SK-N-SH (cell line): ENCODE measurements at regions not wholly inside any gene's neighbourhood (a gene's known extent, or its start where the extent isn't known, plus 50 kb on each side); places are given as distances from the start of the nearest gene placed in this dataset.

ENCODE experiments used
- CTCF ChIA-PET: fragments of 300-600, 350-600 bp; formaldehyde crosslinking; extraction: SDS; loops from one replicate; lab custom pipeline; 2021; lab: Yijun Ruan, JAX
- POLR2A ChIA-PET: fragments of 350-600 bp; sonication (Branson Sonifier 250); formaldehyde crosslinking; extraction: SDS; loops from one replicate; lab custom pipeline; 2020; ENCODE audit warnings: antibody characterized with exemption, inconsistent platforms; lab: Yijun Ruan, JAX
- DNase-seq: peaks from one replicate; pipeline ENCODE4 v3.0.0; 2012
- H2AFZ ChIP-seq: fragments of 200-600 bp; sonication (generic); 2 replicates; pipeline ENCODE4 v1.8.1; 2016; ENCODE audit warnings: antibody characterized with exemption, mild to moderate bottlenecking, low read depth
- H3F3A ChIP-seq: fragments of 200-600 bp; sonication (generic); replicated peaks from 2 replicates; pipeline ENCODE3; 2016; ENCODE audit warnings: antibody characterized with exemption, mild to moderate bottlenecking; ENCODE audit not compliant: insufficient read depth
- H3K27ac ChIP-seq, 2 experiments: fragments of 200-500 bp in 1 of 2; fragments of 200-600 bp in 1 of 2; sonication (Bioruptor generic) in 1 of 2; sonication (generic), shearing (Covaris generic) in 1 of 2; 2 replicates each; pipeline versions ENCODE4 v1.5.1 to v1.6.1; 2014 to 2016; ENCODE audit warnings: low read depth in 2 of 2, inconsistent platforms in 1 of 2, low read length in 1 of 2, mild to moderate bottlenecking in 1 of 2, mixed read lengths in 1 of 2
- H3K27me3 ChIP-seq: fragments of 200-600 bp; sonication (generic), shearing (Covaris generic); 2 replicates; pipeline ENCODE4 v1.6.1; 2016; ENCODE audit warnings: mixed run types; ENCODE audit not compliant: insufficient read depth
- H3K36me3 ChIP-seq, 2 experiments: fragments of 200-500 bp in 1 of 2; fragments of 200-600 bp in 1 of 2; sonication (Bioruptor generic) in 1 of 2; sonication (generic) in 1 of 2; replicated peaks in 1 of 2; 2 replicates each; pipeline versions ENCODE3 to v1.5.1; 2014 to 2016; ENCODE audit warnings: low read length in 1 of 2, mild to moderate bottlenecking in 1 of 2; ENCODE audit not compliant: insufficient read depth in 2 of 2, control insufficient read depth in 1 of 2
- H3K4me1 ChIP-seq, 2 experiments: fragments of 200-500 bp in 1 of 2; fragments of 200-600 bp in 1 of 2; sonication (Bioruptor generic) in 1 of 2; sonication (generic), shearing (Covaris generic) in 1 of 2; 2 replicates each; pipeline versions ENCODE4 v1.5.1 to v1.6.1; 2014 to 2016; ENCODE audit warnings: low read depth in 1 of 2, low read length in 1 of 2, mixed run types in 1 of 2; ENCODE audit not compliant: insufficient read depth in 2 of 2, control insufficient read depth in 1 of 2
- H3K4me2 ChIP-seq: fragments of 200-600 bp; sonication (generic), shearing (Covaris generic); 2 replicates; pipeline ENCODE4 v1.6.1; 2017; ENCODE audit warnings: mixed run types
- H3K4me3 ChIP-seq, 2 experiments: fragments of 200-500 bp in 1 of 2; fragments of 200-600 bp in 1 of 2; sonication (Bioruptor generic) in 1 of 2; sonication (generic), shearing (Covaris generic) in 1 of 2; 2 replicates each; pipeline versions ENCODE4 v1.5.1 to v1.8.1; 2014 to 2016; ENCODE audit warnings: low read depth in 2 of 2, inconsistent platforms in 1 of 2, low read length in 1 of 2, mild to moderate bottlenecking in 1 of 2, mixed read lengths in 1 of 2, moderate library complexity in 1 of 2
- H3K79me2 ChIP-seq: fragments of 200-600 bp; sonication (generic); 2 replicates; pipeline ENCODE4 v1.8.1; 2017; ENCODE audit warnings: mild to moderate bottlenecking; ENCODE audit not compliant: insufficient read depth
- H3K9ac ChIP-seq: fragments of 200-600 bp; sonication (generic); 2 replicates; pipeline ENCODE4 v1.6.1; 2017; ENCODE audit warnings: mixed run types
- H3K9me2 ChIP-seq: fragments of 200-600 bp; sonication (generic); 2 replicates; pipeline ENCODE4 v1.6.1; 2017; ENCODE audit warnings: mixed run types
- H3K9me3 ChIP-seq: fragments of 200-600 bp; sonication (generic); 2 replicates; pipeline ENCODE4 v1.6.1; 2017; ENCODE audit warnings: mixed run types, mild to moderate bottlenecking, moderate library complexity
- H4K20me1 ChIP-seq: fragments of 200-600 bp; sonication (generic); 2 replicates; pipeline ENCODE4 v1.6.1; 2017; ENCODE audit warnings: mild to moderate bottlenecking, mixed run types; ENCODE audit not compliant: insufficient read depth
- CHD2 ChIP-seq: fragments of 150-350 bp; IDR thresholded peaks from 2 replicates; pipeline ENCODE4 v1.6.1; 2018; ENCODE audit warnings: low read length; ENCODE audit not compliant: partially characterized antibody
- CTCF ChIP-seq: fragments of 200-600 bp; sonication (generic); IDR thresholded peaks from 2 replicates; pipeline ENCODE4 v1.6.1; 2017; ENCODE audit warnings: antibody characterized with exemption, mild to moderate bottlenecking, moderate library complexity
- EP300 ChIP-seq, 2 experiments: IDR thresholded peaks; 2 replicates each; pipeline versions ENCODE4 v1.4.0 to v1.6.1; 2012; ENCODE audit warnings: borderline replicate concordance in 1 of 2, low read depth in 1 of 2, low read length in 1 of 2
- EZH2phosphoT487 ChIP-seq: fragments of 200-600 bp; sonication (generic); IDR thresholded peaks from 2 replicates; pipeline ENCODE4 v1.6.1; 2017; ENCODE audit warnings: low read depth, mixed run types, mild to moderate bottlenecking, antibody characterized with exemption, moderate library complexity, borderline replicate concordance
- FOSL2 ChIP-seq: IDR thresholded peaks from 2 replicates; pipeline ENCODE4 v1.4.0; 2012; ENCODE audit warnings: low read depth, mild to moderate bottlenecking, moderate library complexity, borderline replicate concordance
- FOXJ3 ChIP-seq: sonication (generic); formaldehyde crosslinking; IDR thresholded peaks from 2 replicates; pipeline ENCODE4 v1.5.1; 2020; ENCODE audit warnings: mild to moderate bottlenecking, missing genetic modification reagents
- FOXM1 ChIP-seq: IDR thresholded peaks from 2 replicates; pipeline ENCODE4 v1.4.0; 2012; ENCODE audit warnings: low read depth, mild to moderate bottlenecking
- IRF3 ChIP-seq: fragments of 150-350 bp; IDR thresholded peaks from 2 replicates; pipeline ENCODE4 v1.6.1; 2016; ENCODE audit warnings: mild to moderate bottlenecking, low read depth, low read length
- NFIC ChIP-seq: IDR thresholded peaks from 2 replicates; pipeline ENCODE4 v1.4.0; 2012; ENCODE audit warnings: borderline replicate concordance
- RCOR1 ChIP-seq: fragments of 150-350 bp; IDR thresholded peaks from 2 replicates; pipeline ENCODE4 v1.6.1; 2017; ENCODE audit warnings: antibody characterized with exemption, low read length
- REST ChIP-seq: IDR thresholded peaks from 2 replicates; pipeline ENCODE4 v1.6.1; 2012; ENCODE audit warnings: mild to moderate bottlenecking, low read depth, low read length, moderate library complexity
- SIN3A ChIP-seq: IDR thresholded peaks from 2 replicates; pipeline ENCODE4 v1.6.1; 2012; ENCODE audit warnings: low read depth, mild to moderate bottlenecking, low read length, moderate library complexity, borderline replicate concordance
- SMC3 ChIP-seq: IDR thresholded peaks from 2 replicates; pipeline ENCODE4 v1.6.1; 2012; ENCODE audit warnings: low read depth, low read length, improper control_type of control experiment
- USF1 ChIP-seq: IDR thresholded peaks from 2 replicates; pipeline ENCODE4 v1.4.0; 2012; ENCODE audit warnings: low read depth, borderline replicate concordance
- WGBS: methylation state at CpG from one replicate; pipeline ENCODE4 v1.1.6; 2017; ENCODE audit warnings: low lambda C conversion rate; 5-methylcytosine and 5-hydroxymethylcytosine counted together

GRCh38 chrX:46209768-46210167, 335.5 kb downstream of the ZNF674 start:
- Histone ChIP-seq H3K9me2 (no peaks in the 10 kb centered on the region), H3K79me2 (no peaks in the 10 kb centered on the region), H3K4me3 (no peak overlapping the region), H3K9ac (no peak overlapping the region), H3K4me2 (no peak overlapping the region), H3K27ac (peak overlapping the region in 1 of 2 experiments; percentile 62; a peak in 1 of 4 replicates), H3K4me1 (0 out of 4 replicates have a peak, but pooled peaks cover 0 to 16% of the 10 kb centered on the region in 2 experiments), H3F3A (peaks cover 4% of the 10 kb centered on the region), H3K36me3 (no peaks in the 10 kb centered on the region), H3K27me3 (no peaks in the 10 kb centered on the region; the same call in 1 of the 2 replicates), H3K9me3 (no peaks in the 10 kb centered on the region), H4K20me1 (no peaks in the 10 kb centered on the region), H2AFZ (no peak overlapping the region)
- ChIA-PET POLR2A (no interaction called here), CTCF (no interaction called here)
- 19% methylated on average over 4 of the region's 4 CpGs for WGBS
- DNase-seq = no peak
- TF ChIP-seq SIN3A (no peak), CTCF (no peak), FOXJ3 (CRISPR knock-in tag) (no peak), RCOR1 (no peak), CHD2 (no peak), FOSL2 (no peak), FOXM1 (no peak), SMC3 (no peak), EZH2phosphoT487 (no peak), NFIC (no peak), REST (no peak), IRF3 (no peak), USF1 (no peak), EP300 (IDR thresholded peaks at IDR 0.05; ENCODE audit: borderline replicate concordance in 1 of 2, low read depth in 1 of 2, low read length in 1 of 2) (no peak)
